Endodermal cell (in vitro differentiated cells): ENCODE measurements at regions not wholly inside any gene's neighbourhood (a gene's known extent, or its start where the extent isn't known, plus 50 kb on each side); places are given as distances from the start of the nearest gene placed in this dataset.

ENCODE experiments used
- DNase-seq: peaks from one replicate; pipeline ENCODE4 v3.0.0-alpha.2; 2017
- H3K27ac ChIP-seq: 2 replicates; pipeline ENCODE4 v1.5.1; 2013; ENCODE audit warnings: mild to moderate bottlenecking, low read depth, low read length, moderate library complexity
- H3K27me3 ChIP-seq: 2 replicates; pipeline ENCODE4 v1.6.1; 2013; ENCODE audit warnings: mild to moderate bottlenecking, low read length, moderate library complexity; ENCODE audit not compliant: insufficient read depth, control insufficient read depth, poor library complexity, severe bottlenecking
- H3K36me3 ChIP-seq: 2 replicates; pipeline ENCODE4 v1.7.0; 2013; ENCODE audit warnings: mild to moderate bottlenecking, low read length, moderate library complexity; ENCODE audit not compliant: control insufficient read depth, insufficient read depth
- H3K4me1 ChIP-seq: one replicate; pipeline ENCODE4 v1.7.0; 2013; ENCODE audit warnings: low read length; ENCODE audit not compliant: control insufficient read depth, insufficient read depth
- H3K4me3 ChIP-seq: 2 replicates; pipeline ENCODE4 v1.5.1; 2013; ENCODE audit warnings: mild to moderate bottlenecking, low read length, moderate library complexity
- H3K9ac ChIP-seq: 2 replicates; pipeline ENCODE4 v1.6.1; 2013; ENCODE audit warnings: mild to moderate bottlenecking, low read length, moderate library complexity; ENCODE audit not compliant: poor library complexity, severe bottlenecking; ENCODE audit errors: extremely low read depth
- H3K9me3 ChIP-seq: 2 replicates; pipeline ENCODE4 v1.6.1; 2013; ENCODE audit warnings: mild to moderate bottlenecking, low read length, moderate library complexity; ENCODE audit not compliant: control insufficient read depth
- H3K27ac Mint-ChIP-seq: 2 replicates; pipeline ENCODE4 v1.8.0; 2020; ENCODE audit warnings: mixed read lengths
- H3K27me3 Mint-ChIP-seq: 2 replicates; pipeline ENCODE4 v1.8.0; 2021; ENCODE audit warnings: mild to moderate bottlenecking, mixed read lengths; ENCODE audit not compliant: insufficient read depth
- H3K36me3 Mint-ChIP-seq: 2 replicates; pipeline ENCODE4 v1.8.0; 2020; ENCODE audit warnings: low read depth, mixed read lengths
- H3K4me1 Mint-ChIP-seq: 2 replicates; pipeline ENCODE4 v1.8.0; 2020; ENCODE audit warnings: mixed read lengths
- H3K4me3 Mint-ChIP-seq: 2 replicates; pipeline ENCODE4 v1.8.0; 2020; ENCODE audit warnings: mild to moderate bottlenecking, moderate library complexity, mixed read lengths
- H3K9me3 Mint-ChIP-seq: 2 replicates; pipeline ENCODE4 v1.8.0; 2020; ENCODE audit warnings: mild to moderate bottlenecking, mixed read lengths
- WGBS, 2 experiments: methylation state at CpG; one replicate each; pipeline versions ENCODE4 v1.1.5 to v1.1.7; 2013; ENCODE audit warnings: missing lambda C conversion rate in 2 of 2, mixed read lengths in 1 of 2; ENCODE audit not compliant: insufficient coverage in 1 of 2, insufficient read length in 1 of 2; 5-methylcytosine and 5-hydroxymethylcytosine counted together
- TF ChIP-seq, protein P1 (sequence below): fragments of 200-600 bp; sonication (generic); conservative IDR thresholded peaks from 2 replicates; pipeline ENCODE4 v1.5.0; 2021; ENCODE audit warnings: antibody characterized with exemption, mild to moderate bottlenecking

DNA sequence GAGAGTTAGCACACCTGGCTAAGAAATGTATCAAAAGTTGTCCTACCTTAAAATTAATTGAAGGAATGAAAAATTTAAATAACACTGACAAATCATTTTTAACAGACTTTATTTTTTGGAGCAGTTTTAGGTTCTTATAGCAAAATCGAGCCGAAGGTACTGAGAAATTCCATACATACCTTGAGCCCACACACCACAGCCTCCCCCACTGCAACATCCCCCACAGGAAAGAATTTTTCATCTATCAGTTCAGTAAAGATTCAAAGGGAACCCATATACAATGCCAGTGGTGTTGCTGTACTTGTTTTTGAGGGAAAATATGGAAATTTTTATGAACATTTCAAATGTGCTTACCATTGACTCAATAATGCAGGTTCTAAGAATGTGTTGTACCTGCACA is 169.8 kb upstream of the HS6ST1 start:
- DNase-seq = no peak
- H3K27me3 Mint-ChIP-seq = peaks cover 18% of the 10 kb centered on the region
- no peaks in the 10 kb centered on the region for H3K36me3 Mint-ChIP-seq
- TF ChIP-seq, protein P1, sequence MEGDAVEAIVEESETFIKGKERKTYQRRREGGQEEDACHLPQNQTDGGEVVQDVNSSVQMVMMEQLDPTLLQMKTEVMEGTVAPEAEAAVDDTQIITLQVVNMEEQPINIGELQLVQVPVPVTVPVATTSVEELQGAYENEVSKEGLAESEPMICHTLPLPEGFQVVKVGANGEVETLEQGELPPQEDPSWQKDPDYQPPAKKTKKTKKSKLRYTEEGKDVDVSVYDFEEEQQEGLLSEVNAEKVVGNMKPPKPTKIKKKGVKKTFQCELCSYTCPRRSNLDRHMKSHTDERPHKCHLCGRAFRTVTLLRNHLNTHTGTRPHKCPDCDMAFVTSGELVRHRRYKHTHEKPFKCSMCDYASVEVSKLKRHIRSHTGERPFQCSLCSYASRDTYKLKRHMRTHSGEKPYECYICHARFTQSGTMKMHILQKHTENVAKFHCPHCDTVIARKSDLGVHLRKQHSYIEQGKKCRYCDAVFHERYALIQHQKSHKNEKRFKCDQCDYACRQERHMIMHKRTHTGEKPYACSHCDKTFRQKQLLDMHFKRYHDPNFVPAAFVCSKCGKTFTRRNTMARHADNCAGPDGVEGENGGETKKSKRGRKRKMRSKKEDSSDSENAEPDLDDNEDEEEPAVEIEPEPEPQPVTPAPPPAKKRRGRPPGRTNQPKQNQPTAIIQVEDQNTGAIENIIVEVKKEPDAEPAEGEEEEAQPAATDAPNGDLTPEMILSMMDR = no peak
- no peak overlapping the region for H3K27ac Mint-ChIP-seq
- no peak overlapping the region for H3K4me3 Mint-ChIP-seq
- Histone ChIP-seq H3K36me3 (no peaks in the 10 kb centered on the region), H3K27ac (no peak overlapping the region), H3K4me1 (peaks cover 10% of the 10 kb centered on the region), H3K4me3 (peak overlapping the region; percentile 42), H3K9ac (no peak overlapping the region), H3K27me3 (no peaks in the 10 kb centered on the region), H3K9me3 (no peaks in the 10 kb centered on the region)
- WGBS, 2 experiments = 47 to 50% methylated on average over 2 of the region's 2 CpGs
- no peaks in the 10 kb centered on the region for H3K9me3 Mint-ChIP-seq
- H3K4me1 Mint-ChIP-seq = peaks cover 32% of the 10 kb centered on the region

DNA sequence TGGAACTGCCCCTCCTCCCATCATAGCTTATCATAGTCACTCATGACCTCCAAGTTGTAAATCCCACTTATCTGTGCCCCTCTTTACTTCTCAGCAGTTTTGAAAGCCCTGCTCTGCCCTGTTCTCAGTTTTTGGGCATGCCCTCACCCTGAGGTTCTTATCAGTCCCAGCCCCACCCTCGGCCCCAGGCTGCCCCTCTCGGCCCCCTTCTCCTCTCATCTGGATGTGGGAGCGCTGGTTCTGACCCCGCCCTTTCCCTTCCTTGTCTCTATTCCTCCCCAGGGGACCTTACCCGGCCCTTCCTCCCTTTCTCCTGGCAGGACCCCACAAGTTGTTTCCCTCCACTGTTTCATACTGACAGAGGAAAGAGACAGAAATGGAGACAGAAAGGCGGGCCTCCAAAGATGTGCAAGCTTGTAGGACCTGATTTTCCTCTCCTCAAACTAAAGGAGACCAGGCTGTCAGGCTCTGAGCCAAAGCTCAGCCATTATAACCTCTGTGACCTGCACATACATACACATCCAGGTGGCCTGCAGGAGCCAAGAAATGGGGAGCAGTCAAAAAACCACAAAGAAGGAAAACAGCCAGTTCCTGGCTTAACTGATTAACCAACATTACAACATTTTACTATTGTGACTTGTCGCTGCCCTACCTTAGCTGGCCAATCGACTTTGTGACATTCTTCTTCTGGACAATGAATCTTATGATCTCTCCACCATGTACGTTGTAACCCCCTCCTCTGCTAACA is 171.0 kb upstream of the HS6ST1 start:
- Histone ChIP-seq H3K36me3 (no peaks in the 10 kb centered on the region), H3K9ac (no peak overlapping the region), H3K4me3 (no peak overlapping the region), H3K4me1 (peaks cover 14% of the 10 kb centered on the region), H3K27ac (no peak overlapping the region), H3K27me3 (no peaks in the 10 kb centered on the region), H3K9me3 (no peaks in the 10 kb centered on the region)
- peaks cover 43% of the 10 kb centered on the region for H3K4me1 Mint-ChIP-seq
- peak; percentile 41 for DNase-seq
- H3K36me3 Mint-ChIP-seq = no peaks in the 10 kb centered on the region
- H3K9me3 Mint-ChIP-seq = no peaks in the 10 kb centered on the region
- TF ChIP-seq, protein P1 = no peak
- peaks cover 30% of the 10 kb centered on the region for H3K27me3 Mint-ChIP-seq
- no peak overlapping the region for H3K4me3 Mint-ChIP-seq
- WGBS, 2 experiments = 64 to 79% methylated on average over 5 to 9 of the region's 9 CpGs
- no peak overlapping the region for H3K27ac Mint-ChIP-seq

DNA sequence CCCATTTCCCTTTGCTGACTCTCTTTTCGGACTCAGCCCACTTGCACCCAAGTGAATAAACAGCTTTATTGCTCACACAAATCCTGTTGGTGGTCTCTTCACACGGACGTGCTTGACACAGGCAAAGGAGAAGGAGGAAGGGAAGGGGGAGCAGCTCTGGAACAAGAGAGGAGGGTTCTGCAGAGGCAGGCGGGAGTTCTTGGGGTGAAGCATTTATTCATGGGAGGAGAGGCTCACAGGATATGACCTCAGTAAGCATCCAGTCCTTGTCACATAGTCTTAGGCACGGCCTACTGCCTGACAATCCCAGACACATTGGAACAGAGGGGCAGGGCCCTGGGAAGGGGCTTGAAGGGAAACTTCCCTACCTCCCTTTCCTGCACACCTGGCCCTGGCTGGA is 171.7 kb upstream of the HS6ST1 start:
- Histone ChIP-seq H3K4me1 (peaks cover 14% of the 10 kb centered on the region), H3K9ac (no peak overlapping the region), H3K36me3 (no peaks in the 10 kb centered on the region), H3K27me3 (no peaks in the 10 kb centered on the region), H3K4me3 (no peak overlapping the region), H3K9me3 (no peaks in the 10 kb centered on the region), H3K27ac (no peak overlapping the region)
- WGBS, 2 experiments = 81 to 87% methylated on average over 4 to 5 of the region's 5 CpGs
- TF ChIP-seq, protein P1 = no peak
- Mint-ChIP-seq H3K4me1 (peaks cover 44% of the 10 kb centered on the region), H3K4me3 (no peak overlapping the region), H3K9me3 (no peaks in the 10 kb centered on the region), H3K27me3 (peaks cover 31% of the 10 kb centered on the region), H3K27ac (no peak overlapping the region), H3K36me3 (no peaks in the 10 kb centered on the region)
- DNase-seq = peak; percentile 43
